Heart left ventricle (tissue), 16 donors: ENCODE measurements at regions not wholly inside any gene's neighbourhood (a gene's known extent, or its start where the extent isn't known, plus 50 kb on each side); places are given as distances from the start of the nearest gene placed in this dataset.

ENCODE experiments used
- ATAC-seq, 4 donors: fragments of 200-7000 bp; cut with Tn5 transposase; one replicate each; pipeline ENCODE4 v1.9.1; 2020 to 2022; ENCODE audit warnings: moderate library complexity in 4 of 4, mild to moderate bottlenecking in 3 of 4, moderate number of reproducible peaks in 1 of 4
- DNase-seq, 5 donors: peaks; one replicate each; pipeline ENCODE4 v3.0.0-alpha.2; 2020
- H3K27ac ChIP-seq, 12 donors: fragments of 200-600 bp; sonication (generic) in 4 of 12; one replicate each; pipeline versions ENCODE4 v1.5.0 to v1.8.0; 2016 to 2022; ENCODE audit warnings: mild to moderate bottlenecking in 2 of 12
- H3K27me3 ChIP-seq, 9 donors: fragments of 200-600 bp; sonication (generic) in 2 of 9; one replicate each; pipeline versions ENCODE4 v1.5.1 to v1.8.0; 2016 to 2022; ENCODE audit warnings: mild to moderate bottlenecking in 3 of 9
- H3K36me3 ChIP-seq, 9 donors: fragments of 200-600 bp; sonication (generic) in 2 of 9; one replicate each; pipeline versions ENCODE4 v1.5.0 to v1.8.0; 2018 to 2022; ENCODE audit warnings: mild to moderate bottlenecking in 2 of 9
- H3K4me1 ChIP-seq, 12 donors: fragments of 200-600 bp; sonication (generic) in 4 of 12; one replicate each; pipeline versions ENCODE4 v1.5.0 to v1.8.0; 2016 to 2022; ENCODE audit warnings: mild to moderate bottlenecking in 3 of 12
- H3K4me3 ChIP-seq, 12 donors: fragments of 200-600 bp; sonication (generic) in 4 of 12; one replicate each; pipeline versions ENCODE4 v1.5.0 to v1.8.0; 2017 to 2022; ENCODE audit warnings: mild to moderate bottlenecking in 9 of 12, moderate library complexity in 4 of 12
- H3K9me3 ChIP-seq, 12 donors: fragments of 200-600 bp; sonication (generic) in 4 of 12; one replicate each; pipeline versions ENCODE4 v1.5.0 to v1.8.0; 2016 to 2022; ENCODE audit warnings: mild to moderate bottlenecking in 1 of 12
- CTCF ChIP-seq, 12 donors: fragments of 200-600 bp; sonication (generic) in 4 of 12; IDR thresholded peaks; one replicate each; pipeline versions ENCODE4 v1.5.0 to v1.8.0; 2018 to 2022; ENCODE audit warnings: antibody characterized with exemption in 12 of 12, mild to moderate bottlenecking in 5 of 12
- POLR2A ChIP-seq, 2 donors: fragments of 450-650 bp; IDR thresholded peaks; one replicate each; pipeline ENCODE4 v1.6.1; 2017; ENCODE audit warnings: antibody characterized with exemption in 2 of 2, mild to moderate bottlenecking in 2 of 2, moderate library complexity in 2 of 2
- WGBS, 4 donors: extraction: QIAGEN DNeasy Blood & Tissue Kit in 2 of 4; methylation state at CpG; one replicate each; pipeline versions ENCODE4 v1.1.5 to v1.1.7; 2013 to 2018; 5-methylcytosine and 5-hydroxymethylcytosine counted together
- intact Hi-C, 10 donors: fragments of 100-400 bp; cut with DNase I; formaldehyde crosslinking; loops; one replicate each; pipeline versions ENCODE4 v1.11.1 to v1.14.2; 2022
- donor health status: ischemic (EF 13 %, LVEDD 7.1; RV severe dilation, severe dysfunction).
- donor health status: healthy with polysubstance abuse.
- donor health status: DM: no; HTN: yes; CAD: no.
- donor health status: DM: no; HTN: no; CAD: no.
- donor health status: ischemic (EF 25% LVEDD 6.9; RV normal size, moderate dysfunction).
- donor health status: ischemic (EF 25% LVEDD 5.7; RV mildly dilated, moderate dysfunction).
- donor health status: healthy.
- donor health status: DM: yes; HTN: yes; CAD: no.
- donor health status: ischemic (EF 35%, LVEDD 5.7; RV mildly dilated, moderate dysfunction).
- donor health status: nonischemic (EF 11% LVEDD 7.7; RV severe dilation, severe dysfunction).
- donor health status: DM: yes; HTN: yes; CAD: no.
- donor health status: PGD.
- donor health status: ischemic (EF 29% LVEDD 5.4; RV normal size, mild dysfunction).
- donor health status: nonischemic (EF 23%, LVEDD 6.1; RV moderate dilation, normal function).

- no peaks in the 10 kb centered on the region for H3K36me3 ChIP-seq
- H3K4me1 ChIP-seq: peaks cover 0 to 13% (median 5%) of the 10 kb centered on the region in 12 donors
- no peak for DNase-seq
- TF ChIP-seq CTCF (IDR thresholded peaks at IDR 0.05) (no peak), POLR2A (IDR thresholded peaks at IDR 0.05) (no peak)
- peak in 3 of 4 donors; percentile 43 to 90 (median 57) for ATAC-seq
- H3K9me3 ChIP-seq: no peaks in the 10 kb centered on the region
- H3K27ac ChIP-seq: no peak overlapping the region
- WGBS, 4 donors: 26 to 50% (median 43%) methylated on average over 7 of the region's 7 CpGs
- intact Hi-C loops: no loop called here
- no peak overlapping the region for H3K4me3 ChIP-seq
- H3K27me3 ChIP-seq: no peaks in the 10 kb centered on the region
Observed at GRCh38 chr3:72303926-72304325, 519.0 kb upstream of the PROK2 start.

- no peaks in the 10 kb centered on the region for H3K9me3 ChIP-seq
- no peaks in the 10 kb centered on the region for H3K27me3 ChIP-seq
- peaks cover 2 to 24% (median 14%) of the 10 kb centered on the region in 12 donors for H3K4me1 ChIP-seq
- H3K4me3 ChIP-seq: no peak overlapping the region
- ATAC-seq (no peak), DNase-seq (no peak)
- H3K36me3 ChIP-seq: no peaks in the 10 kb centered on the region
- 94 to 99% (median 97%) methylated on average over 8 of the region's 8 CpGs for WGBS, 4 donors
- TF ChIP-seq CTCF (IDR thresholded peaks at IDR 0.05) (no peak), POLR2A (IDR thresholded peaks at IDR 0.05) (no peak)
- intact Hi-C loops: no loop called here
- no peak overlapping the region for H3K27ac ChIP-seq
Observed at GRCh38 chr3:72301779-72302178, 516.8 kb upstream of the PROK2 start.

GRCh38 chr3:72300621-72301020 lies 515.7 kb upstream of the PROK2 start:
- Histone ChIP-seq H3K4me1 (peaks cover 2 to 24% (median 14%) of the 10 kb centered on the region in 12 donors), H3K9me3 (no peaks in the 10 kb centered on the region), H3K4me3 (no peak overlapping the region), H3K27ac (no peak overlapping the region), H3K36me3 (no peaks in the 10 kb centered on the region), H3K27me3 (no peaks in the 10 kb centered on the region)
- no peak for TF ChIP-seq POLR2A (IDR thresholded peaks at IDR 0.05)
- no peak for TF ChIP-seq CTCF (IDR thresholded peaks at IDR 0.05)
- ATAC-seq (no peak), DNase-seq (no peak)
- intact Hi-C loops: no loop called here
- 73 to 95% (median 75%) methylated on average over 2 of the region's 2 CpGs for WGBS, 4 donors

GRCh38 chr3:72299823-72300222 lies 514.9 kb upstream of the PROK2 start:
- H3K36me3 ChIP-seq: no peaks in the 10 kb centered on the region
- H3K9me3 ChIP-seq: no peaks in the 10 kb centered on the region
- H3K27me3 ChIP-seq: no peaks in the 10 kb centered on the region
- 77 to 89% (median 83%) methylated on average over 4 of the region's 4 CpGs for WGBS, 4 donors
- H3K4me3 ChIP-seq: no peak overlapping the region
- peaks cover 2 to 24% (median 14%) of the 10 kb centered on the region in 12 donors for H3K4me1 ChIP-seq
- DNase-seq (no peak), ATAC-seq (peak in 1 of 4 donors; percentile 23)
- TF ChIP-seq POLR2A (IDR thresholded peaks at IDR 0.05) (no peak), CTCF (IDR thresholded peaks at IDR 0.05) (no peak)
- H3K27ac ChIP-seq: peak overlapping the region in 1 of 12 donors; percentile 24
- intact Hi-C loops: no loop called here
